HUDEP-2 (cell line): ENCODE measurements at regions not wholly inside any gene's neighbourhood (a gene's known extent, or its start where the extent isn't known, plus 50 kb on each side); places are given as distances from the start of the nearest gene placed in this dataset.

Experiments
- DNase-seq, 76 experiments: peaks; one replicate each; lab custom pipeline; 2025; ENCODE audit not compliant: unreplicated experiment in 76 of 76; lab: John Stamatoyannopoulos, UW

- DNase-seq = no peak
Measured at GRCh38 chr1:59104191-59104760, 192.6 kb upstream of the FGGY start.

GRCh38 chr1:59105548-59106507, 191.1 kb upstream of the FGGY start:
- DNase-seq = no peak

- DNase-seq = no peak
Measured at GRCh38 chr1:59107516-59107915, 189.4 kb upstream of the FGGY start.

- DNase-seq = no peak
Measured at GRCh38 chr1:59107916-59108315, 189.0 kb upstream of the FGGY start.

GRCh38 chr1:59108481-59109317, 188.2 kb upstream of the FGGY start:
- DNase-seq = no peak

GRCh38 chr1:59110271-59110670, 186.6 kb upstream of the FGGY start:
- DNase-seq = no peak

- no peak for DNase-seq
Measured at GRCh38 chr1:59113876-59114457, 182.9 kb upstream of the FGGY start.

- DNase-seq = no peak
Measured at GRCh38 chr1:59115865-59116264, 181.0 kb upstream of the FGGY start.

GRCh38 chr1:59116920-59117542, 179.9 kb upstream of the FGGY start:
- DNase-seq = no peak

GRCh38 chr1:59122527-59122926, 174.4 kb upstream of the FGGY start:
- no peak for DNase-seq

GRCh38 chr1:59123081-59123681, 173.7 kb upstream of the FGGY start:
- DNase-seq = no peak

GRCh38 chr1:59124166-59124565, 172.7 kb upstream of the FGGY start:
- DNase-seq = no peak

- no peak for DNase-seq
Measured at GRCh38 chr1:59125154-59125553, 171.7 kb upstream of the FGGY start.

GRCh38 chr1:59125676-59126320, 171.1 kb upstream of the FGGY start:
- no peak for DNase-seq

GRCh38 chr1:59126366-59126765, 170.5 kb upstream of the FGGY start:
- DNase-seq = no peak

GRCh38 chr1:59128239-59128736, 168.6 kb upstream of the FGGY start:
- no peak for DNase-seq

- DNase-seq = no peak
Measured at GRCh38 chr1:59128784-59129227, 168.1 kb upstream of the FGGY start.

GRCh38 chr1:59132295-59132694, 164.6 kb upstream of the FGGY start:
- DNase-seq = no peak

- DNase-seq = no peak
Measured at GRCh38 chr1:59133997-59134396, 162.9 kb upstream of the FGGY start.
